ENCODE measurements at regions not wholly inside any gene's neighbourhood (a gene's known extent, or its start where the extent isn't known, plus 50 kb on each side); places are given as distances from the start of the nearest gene placed in this dataset.
"Not testable (repeated sequence)": the region's sequence is repeated elsewhere in the genome, so short reads cannot be mapped to it uniquely, and the experiment has no call there.

- no peak for FAIRE-seq
These were observed 566.1 kb upstream of the MIS18BP1 start for GRCh38 chr14:45819107-45819506.

GRCh38 chr14:45811155-45811554, 558.2 kb upstream of the MIS18BP1 start:
- no peak for FAIRE-seq

- FAIRE-seq = no peak
These were observed 557.3 kb upstream of the MIS18BP1 start for GRCh38 chr14:45810152-45810872.

- FAIRE-seq = no peak
These were observed 554.3 kb upstream of the MIS18BP1 start for GRCh38 chr14:45807178-45807899.

- FAIRE-seq = no peak
These were observed 546.5 kb upstream of the MIS18BP1 start for GRCh38 chr14:45799511-45799910.

GRCh38 chr14:45798659-45799058, 545.7 kb upstream of the MIS18BP1 start:
- FAIRE-seq = no peak

- FAIRE-seq = not testable (repeated sequence)
These were observed 543.0 kb upstream of the MIS18BP1 start for GRCh38 chr14:45796006-45796405.

- FAIRE-seq = no peak
These were observed 540.1 kb upstream of the MIS18BP1 start for GRCh38 chr14:45793081-45793480.

- no peak for FAIRE-seq
These were observed 537.3 kb upstream of the MIS18BP1 start for GRCh38 chr14:45790293-45790692.

GRCh38 chr14:45787167-45787566, 534.2 kb upstream of the MIS18BP1 start:
- no peak for FAIRE-seq

GRCh38 chr14:45786266-45786665, 533.3 kb upstream of the MIS18BP1 start:
- FAIRE-seq = no peak

- FAIRE-seq = no peak
These were observed 532.2 kb upstream of the MIS18BP1 start for GRCh38 chr14:45785240-45785639.

GRCh38 chr14:45766247-45766646, 513.2 kb upstream of the MIS18BP1 start:
- no peak for FAIRE-seq

- no peak for FAIRE-seq
These were observed 504.7 kb upstream of the MIS18BP1 start for GRCh38 chr14:45757655-45758054.

- not testable (repeated sequence) for FAIRE-seq
These were observed 503.4 kb upstream of the MIS18BP1 start for GRCh38 chr14:45756412-45756811.

GRCh38 chr14:45743884-45744283, 490.9 kb upstream of the MIS18BP1 start:
- FAIRE-seq = no peak

GRCh38 chr14:45742187-45742586, 489.2 kb upstream of the MIS18BP1 start:
- FAIRE-seq = no peak

GRCh38 chr14:45728434-45729225, 475.6 kb upstream of the MIS18BP1 start:
- FAIRE-seq = no peak

- FAIRE-seq = no peak
These were observed 474.1 kb upstream of the MIS18BP1 start for GRCh38 chr14:45727133-45727532.

GRCh38 chr14:45721472-45721871, 468.5 kb upstream of the MIS18BP1 start:
- no peak for FAIRE-seq

GRCh38 chr14:45716572-45716971, 463.6 kb upstream of the MIS18BP1 start:
- no peak for FAIRE-seq

- no peak for FAIRE-seq
These were observed 462.9 kb upstream of the MIS18BP1 start for GRCh38 chr14:45715946-45716345.

- no peak for FAIRE-seq
These were observed 456.5 kb upstream of the MIS18BP1 start for GRCh38 chr14:45709541-45709940.
